CD4-positive, alpha-beta memory T cell (primary cell): ENCODE measurements at regions not wholly inside any gene's neighbourhood (a gene's known extent, or its start where the extent isn't known, plus 50 kb on each side); places are given as distances from the start of the nearest gene placed in this dataset.

Experiments
- CTCF ChIA-PET: fragments of 350-600 bp; sonication (Branson Sonifier 250); formaldehyde crosslinking; loops from one replicate; lab custom pipeline; 2021; ENCODE audit warnings: inconsistent platforms; ENCODE audit not compliant: partially characterized antibody; lab: Charles Lee
- POLR2A ChIA-PET: fragments of 350-600 bp; sonication (Branson Sonifier 250); formaldehyde crosslinking; loops from one replicate; lab custom pipeline; 2021; ENCODE audit not compliant: partially characterized antibody; lab: Charles Lee
- DNase-seq, 5 donors: peaks; one replicate each; pipeline versions ENCODE4 v3.0.0 to v3.0.0-alpha.2; 2020 to 2022; ENCODE audit warnings: mixed read lengths in 1 of 5
- H3K27ac ChIP-seq: one replicate; pipeline ENCODE4 v1.7.0; 2013; ENCODE audit warnings: low read depth, low read length
- H3K27me3 ChIP-seq: 2 replicates; pipeline ENCODE4 v1.7.0; 2013; ENCODE audit warnings: mild to moderate bottlenecking, low read length, moderate library complexity; ENCODE audit not compliant: insufficient read depth
- H3K36me3 ChIP-seq: 2 replicates; pipeline ENCODE4 v1.7.0; 2013; ENCODE audit warnings: mild to moderate bottlenecking, low read length, moderate library complexity; ENCODE audit not compliant: insufficient read depth
- H3K4me1 ChIP-seq: 2 replicates; pipeline ENCODE4 v1.7.0; 2013; ENCODE audit warnings: mild to moderate bottlenecking, low read length, moderate library complexity; ENCODE audit not compliant: insufficient read depth
- H3K4me3 ChIP-seq, 2 donors: one replicate each; pipeline ENCODE4 v1.7.0; 2013; ENCODE audit warnings: low read length in 2 of 2, mild to moderate bottlenecking in 1 of 2
- H3K9me3 ChIP-seq, 2 donors: one replicate each; pipeline ENCODE4 v1.7.0; 2013; ENCODE audit warnings: low read length in 2 of 2, control low read depth in 1 of 2; ENCODE audit not compliant: control insufficient read depth in 1 of 2
- H3K27ac Mint-ChIP-seq, 7 donors: one replicate each; pipeline ENCODE4 v1.8.0; 2020 to 2021; ENCODE audit warnings: mixed read lengths in 7 of 7, mild to moderate bottlenecking in 6 of 7, inconsistent platforms in 3 of 7, moderate library complexity in 3 of 7
- H3K27me3 Mint-ChIP-seq, 2 donors: one replicate each; pipeline ENCODE4 v1.8.0; 2020 to 2021; ENCODE audit warnings: mixed read lengths in 2 of 2
- H3K36me3 Mint-ChIP-seq, 2 donors: one replicate each; pipeline ENCODE4 v1.8.0; 2020 to 2021; ENCODE audit warnings: mixed read lengths in 2 of 2, inconsistent platforms in 1 of 2, mild to moderate bottlenecking in 1 of 2
- H3K4me1 Mint-ChIP-seq, 4 donors: one replicate each; pipeline ENCODE4 v1.8.0; 2020 to 2021; ENCODE audit warnings: mixed read lengths in 4 of 4, mild to moderate bottlenecking in 1 of 4
- H3K4me3 Mint-ChIP-seq, 8 donors: one replicate each; pipeline ENCODE4 v1.8.0; 2020 to 2021; ENCODE audit warnings: mixed read lengths in 8 of 8, mild to moderate bottlenecking in 7 of 8, moderate library complexity in 6 of 8, inconsistent platforms in 3 of 8
- H3K9me3 Mint-ChIP-seq, 8 donors: one replicate each; pipeline ENCODE4 v1.8.0; 2020 to 2021; ENCODE audit warnings: mixed read lengths in 8 of 8, mild to moderate bottlenecking in 5 of 8, inconsistent platforms in 3 of 8, moderate library complexity in 1 of 8
- intact Hi-C: fragments of 100-400 bp; cut with micrococcal nuclease; formaldehyde crosslinking; loops from one replicate; pipeline ENCODE4 v1.15.1; 2023

- ChIA-PET CTCF (no interaction called here), POLR2A (no interaction called here)
- Histone ChIP-seq H3K27ac (no peak overlapping the region), H3K4me1 (no peaks in the 10 kb centered on the region), H3K9me3 (no peaks in the 10 kb centered on the region), H3K27me3 (no peaks in the 10 kb centered on the region), H3K36me3 (no peaks in the 10 kb centered on the region), H3K4me3 (no peak overlapping the region)
- Mint-ChIP-seq H3K4me1 (no peaks in the 10 kb centered on the region), H3K9me3 (peaks cover 6 to 22% (median 9%) of the 10 kb centered on the region in 8 donors), H3K27ac (no peak overlapping the region), H3K36me3 (no peaks in the 10 kb centered on the region), H3K4me3 (no peak overlapping the region), H3K27me3 (no peaks in the 10 kb centered on the region)
- intact Hi-C loops: no loop called here
- DNase-seq: no peak
These were observed 1281.6 kb downstream of the HACE1 start for GRCh38 chr6:103578115-103578514.

DNA sequence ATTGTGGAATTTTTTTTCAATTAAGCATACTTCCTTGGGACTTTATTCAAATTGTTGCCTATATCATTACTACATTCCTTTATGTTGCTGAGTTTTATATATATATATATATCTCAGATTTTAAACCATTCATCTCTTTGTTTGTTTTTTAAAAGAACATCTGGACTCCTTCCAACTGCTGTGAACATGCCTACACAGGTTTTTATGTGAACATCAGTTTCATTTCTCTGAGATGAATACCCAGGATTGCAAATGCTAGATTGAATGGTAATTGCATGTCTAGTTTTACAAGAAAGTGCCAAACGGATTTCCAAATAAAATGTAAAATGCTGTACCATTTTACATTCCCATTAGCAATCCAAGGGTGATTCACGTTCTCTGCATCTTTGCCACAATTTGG, 1289.3 kb downstream of the HACE1 start:
- H3K4me1 Mint-ChIP-seq: no peaks in the 10 kb centered on the region
- intact Hi-C loops: no loop called here
- ChIA-PET POLR2A (no interaction called here), CTCF (no interaction called here)
- no peaks in the 10 kb centered on the region for H3K36me3 Mint-ChIP-seq
- Histone ChIP-seq H3K4me1 (no peaks in the 10 kb centered on the region), H3K9me3 (no peaks in the 10 kb centered on the region), H3K27ac (no peak overlapping the region), H3K4me3 (no peak overlapping the region), H3K36me3 (no peaks in the 10 kb centered on the region), H3K27me3 (no peaks in the 10 kb centered on the region)
- DNase-seq: no peak
- no peak overlapping the region for H3K4me3 Mint-ChIP-seq
- H3K9me3 Mint-ChIP-seq: no peaks in the 10 kb centered on the region
- H3K27me3 Mint-ChIP-seq: no peaks in the 10 kb centered on the region
- no peak overlapping the region for H3K27ac Mint-ChIP-seq

- Histone ChIP-seq H3K36me3 (no peaks in the 10 kb centered on the region), H3K4me1 (no peaks in the 10 kb centered on the region), H3K4me3 (no peak overlapping the region), H3K9me3 (no peaks in the 10 kb centered on the region), H3K27me3 (no peaks in the 10 kb centered on the region), H3K27ac (no peak overlapping the region)
- H3K4me3 Mint-ChIP-seq: no peak overlapping the region
- H3K27ac Mint-ChIP-seq: no peak overlapping the region
- H3K4me1 Mint-ChIP-seq: no peaks in the 10 kb centered on the region
- intact Hi-C loops: no loop called here
- no peaks in the 10 kb centered on the region for H3K36me3 Mint-ChIP-seq
- peaks cover 0 to 7% (median 0%) of the 10 kb centered on the region in 8 donors for H3K9me3 Mint-ChIP-seq
- ChIA-PET CTCF (no interaction called here), POLR2A (no interaction called here)
- H3K27me3 Mint-ChIP-seq: no peaks in the 10 kb centered on the region
- DNase-seq: no peak
These were observed 1304.8 kb downstream of the HACE1 start for GRCh38 chr6:103554911-103555310.

GRCh38 chr6:103538381-103538780, 1321.3 kb downstream of the HACE1 start:
- Mint-ChIP-seq H3K27ac (no peak overlapping the region), H3K4me3 (no peak overlapping the region), H3K4me1 (no peaks in the 10 kb centered on the region), H3K36me3 (no peaks in the 10 kb centered on the region), H3K9me3 (peaks cover 0 to 4% (median 0%) of the 10 kb centered on the region in 8 donors), H3K27me3 (no peaks in the 10 kb centered on the region)
- Histone ChIP-seq H3K36me3 (no peaks in the 10 kb centered on the region), H3K27ac (no peak overlapping the region), H3K4me3 (no peak overlapping the region), H3K9me3 (no peaks in the 10 kb centered on the region), H3K4me1 (no peaks in the 10 kb centered on the region), H3K27me3 (no peaks in the 10 kb centered on the region)
- ChIA-PET POLR2A (no interaction called here), CTCF (no interaction called here)
- intact Hi-C loops: no loop called here
- DNase-seq: no peak

DNA sequence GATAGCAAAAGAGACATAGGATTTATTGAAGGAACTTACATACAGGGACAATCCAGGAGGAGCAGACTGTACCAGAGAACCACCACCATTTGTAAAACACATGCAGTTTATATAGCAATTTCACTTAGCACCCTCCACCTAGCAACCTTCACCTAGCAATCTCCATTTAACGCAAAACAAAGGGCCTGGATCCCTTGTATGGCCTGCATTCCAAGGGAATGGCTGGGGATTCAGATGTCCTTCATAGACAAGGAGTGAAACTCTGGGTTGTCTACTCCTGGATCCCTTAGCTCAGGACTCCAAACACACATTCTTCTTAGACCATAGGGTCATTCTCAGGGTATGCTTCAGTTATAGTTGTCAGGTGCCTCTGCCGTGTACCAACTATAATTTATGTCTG, 1324.9 kb downstream of the HACE1 start:
- Histone ChIP-seq H3K4me1 (no peaks in the 10 kb centered on the region), H3K9me3 (no peaks in the 10 kb centered on the region), H3K27me3 (no peaks in the 10 kb centered on the region), H3K27ac (no peak overlapping the region), H3K36me3 (no peaks in the 10 kb centered on the region), H3K4me3 (no peak overlapping the region)
- DNase-seq: no peak
- H3K4me1 Mint-ChIP-seq: no peaks in the 10 kb centered on the region
- no peak overlapping the region for H3K4me3 Mint-ChIP-seq
- CTCF ChIA-PET: no interaction called here
- H3K36me3 Mint-ChIP-seq: no peaks in the 10 kb centered on the region
- POLR2A ChIA-PET: no interaction called here
- intact Hi-C loops: no loop called here
- H3K27me3 Mint-ChIP-seq: no peaks in the 10 kb centered on the region
- H3K9me3 Mint-ChIP-seq: peaks cover 0 to 4% (median 0%) of the 10 kb centered on the region in 8 donors
- H3K27ac Mint-ChIP-seq: no peak overlapping the region

DNA sequence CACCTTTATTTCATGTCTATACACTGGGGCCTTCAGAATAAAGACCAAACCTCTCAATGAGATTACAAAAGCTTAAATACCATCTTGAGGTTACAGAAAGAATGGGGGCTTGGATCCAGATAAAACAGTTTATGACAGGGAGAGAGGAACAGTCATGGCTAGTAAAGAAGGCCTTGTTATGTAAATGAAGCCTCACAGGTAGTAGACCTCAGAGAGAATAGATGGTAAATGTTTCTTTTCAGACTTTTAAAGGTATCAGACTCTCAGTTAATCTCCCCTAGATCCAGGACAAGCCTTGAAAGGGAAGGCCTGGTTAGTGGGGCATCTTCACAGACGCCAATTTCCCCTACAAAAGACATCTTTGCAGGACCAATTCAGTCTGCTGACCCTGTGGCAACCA, 1325.6 kb downstream of the HACE1 start:
- DNase-seq: no peak
- Mint-ChIP-seq H3K4me1 (no peaks in the 10 kb centered on the region), H3K4me3 (no peak overlapping the region), H3K27ac (no peak overlapping the region), H3K9me3 (peaks cover 0 to 3% (median 0%) of the 10 kb centered on the region in 8 donors), H3K27me3 (no peaks in the 10 kb centered on the region), H3K36me3 (no peaks in the 10 kb centered on the region)
- H3K27ac ChIP-seq: no peak overlapping the region
- H3K9me3 ChIP-seq: no peaks in the 10 kb centered on the region
- ChIA-PET POLR2A (no interaction called here), CTCF (no interaction called here)
- intact Hi-C loops: no loop called here
- H3K4me3 ChIP-seq: no peak overlapping the region
- no peaks in the 10 kb centered on the region for H3K27me3 ChIP-seq
- H3K4me1 ChIP-seq: no peaks in the 10 kb centered on the region
- no peaks in the 10 kb centered on the region for H3K36me3 ChIP-seq

GRCh38 chr6:103522045-103522444, 1337.7 kb downstream of the HACE1 start:
- CTCF ChIA-PET: no interaction called here
- DNase-seq: no peak
- no peak overlapping the region for H3K27ac Mint-ChIP-seq
- no peaks in the 10 kb centered on the region for H3K36me3 Mint-ChIP-seq
- Histone ChIP-seq H3K27ac (no peak overlapping the region), H3K4me3 (no peak overlapping the region), H3K9me3 (no peaks in the 10 kb centered on the region), H3K27me3 (no peaks in the 10 kb centered on the region), H3K4me1 (no peaks in the 10 kb centered on the region), H3K36me3 (no peaks in the 10 kb centered on the region)
- no peak overlapping the region for H3K4me3 Mint-ChIP-seq
- no peaks in the 10 kb centered on the region for H3K27me3 Mint-ChIP-seq
- POLR2A ChIA-PET: no interaction called here
- H3K9me3 Mint-ChIP-seq: peaks cover 0 to 23% (median 10%) of the 10 kb centered on the region in 8 donors
- no peaks in the 10 kb centered on the region for H3K4me1 Mint-ChIP-seq
- intact Hi-C loops: no loop called here

GRCh38 chr6:103516336-103516735, 1343.4 kb downstream of the HACE1 start:
- Mint-ChIP-seq H3K27me3 (no peaks in the 10 kb centered on the region), H3K4me3 (no peak overlapping the region), H3K36me3 (no peaks in the 10 kb centered on the region), H3K4me1 (no peaks in the 10 kb centered on the region), H3K9me3 (peaks cover 0 to 7% (median 2%) of the 10 kb centered on the region in 8 donors), H3K27ac (no peak overlapping the region)
- intact Hi-C loops: no loop called here
- H3K36me3 ChIP-seq: no peaks in the 10 kb centered on the region
- H3K4me3 ChIP-seq: no peak overlapping the region
- no peak for DNase-seq
- ChIA-PET POLR2A (no interaction called here), CTCF (no interaction called here)
- no peak overlapping the region for H3K27ac ChIP-seq
- no peaks in the 10 kb centered on the region for H3K9me3 ChIP-seq
- no peaks in the 10 kb centered on the region for H3K27me3 ChIP-seq
- H3K4me1 ChIP-seq: no peaks in the 10 kb centered on the region
